Transverse colon (tissue), 4 donors: ENCODE measurements at regions not wholly inside any gene's neighbourhood (a gene's known extent, or its start where the extent isn't known, plus 50 kb on each side); places are given as distances from the start of the nearest gene placed in this dataset.

Experiments used
- EP300 ChIP-seq: sonication (generic); formaldehyde crosslinking; IDR thresholded peaks from one replicate; pipeline ENCODE4 v1.6.1; 2017; ENCODE audit warnings: antibody characterized with exemption, low read depth
- POLR2A ChIP-seq: fragments of 450-650 bp; IDR thresholded peaks from one replicate; pipeline ENCODE4 v1.6.1; 2016; ENCODE audit warnings: antibody characterized with exemption, mild to moderate bottlenecking, moderate library complexity
- POLR2AphosphoS5 ChIP-seq, 3 donors: sonication (generic); formaldehyde crosslinking; IDR thresholded peaks; one replicate each; pipeline ENCODE4 v1.6.1; 2016; ENCODE audit warnings: antibody characterized with exemption in 3 of 3
- TF ChIP-seq, protein P1 (sequence below), 5 experiments: fragments of 200-600 bp in 3 of 5; fragments of 450-650 bp in 2 of 5; sonication (generic) in 3 of 5; IDR thresholded peaks; 1 replicate in 2 of 5; 2 replicates in 3 of 5; pipeline ENCODE4 v1.5.1; 2016 to 2017; ENCODE audit warnings: antibody characterized with exemption in 5 of 5, inconsistent platforms in 3 of 5, mild to moderate bottlenecking in 2 of 5, moderate library complexity in 1 of 5

DNA sequence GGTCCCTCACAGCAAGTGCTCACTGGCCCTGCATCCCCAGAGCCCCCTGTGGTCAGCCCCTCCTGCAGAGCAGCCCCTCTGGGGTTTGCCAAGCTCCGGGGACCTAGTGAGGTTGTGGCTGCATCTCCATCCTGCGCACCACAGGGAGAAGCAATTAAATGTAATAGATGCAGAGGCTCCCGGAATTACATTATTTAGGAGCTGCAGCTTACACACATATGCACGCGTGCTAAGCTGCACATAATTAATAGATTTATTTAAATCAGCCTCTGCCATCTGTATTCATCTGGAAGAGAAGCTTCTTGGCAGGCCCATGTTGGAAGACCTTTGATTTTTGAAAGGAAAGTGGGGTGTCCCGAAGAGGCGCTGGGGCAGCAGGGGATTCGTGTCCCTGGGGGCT, 1271.5 kb downstream of the BRD1 start:
- TF ChIP-seq, protein P1, sequence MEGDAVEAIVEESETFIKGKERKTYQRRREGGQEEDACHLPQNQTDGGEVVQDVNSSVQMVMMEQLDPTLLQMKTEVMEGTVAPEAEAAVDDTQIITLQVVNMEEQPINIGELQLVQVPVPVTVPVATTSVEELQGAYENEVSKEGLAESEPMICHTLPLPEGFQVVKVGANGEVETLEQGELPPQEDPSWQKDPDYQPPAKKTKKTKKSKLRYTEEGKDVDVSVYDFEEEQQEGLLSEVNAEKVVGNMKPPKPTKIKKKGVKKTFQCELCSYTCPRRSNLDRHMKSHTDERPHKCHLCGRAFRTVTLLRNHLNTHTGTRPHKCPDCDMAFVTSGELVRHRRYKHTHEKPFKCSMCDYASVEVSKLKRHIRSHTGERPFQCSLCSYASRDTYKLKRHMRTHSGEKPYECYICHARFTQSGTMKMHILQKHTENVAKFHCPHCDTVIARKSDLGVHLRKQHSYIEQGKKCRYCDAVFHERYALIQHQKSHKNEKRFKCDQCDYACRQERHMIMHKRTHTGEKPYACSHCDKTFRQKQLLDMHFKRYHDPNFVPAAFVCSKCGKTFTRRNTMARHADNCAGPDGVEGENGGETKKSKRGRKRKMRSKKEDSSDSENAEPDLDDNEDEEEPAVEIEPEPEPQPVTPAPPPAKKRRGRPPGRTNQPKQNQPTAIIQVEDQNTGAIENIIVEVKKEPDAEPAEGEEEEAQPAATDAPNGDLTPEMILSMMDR (IDR thresholded peaks at IDR 0.05) = no peak
- TF ChIP-seq POLR2AphosphoS5 (IDR thresholded peaks at IDR 0.05) (no peak), POLR2A (no peak), EP300 (no peak)
